Endothelial cell of umbilical vein (primary cell): ENCODE measurements at regions not wholly inside any gene's neighbourhood (a gene's known extent, or its start where the extent isn't known, plus 50 kb on each side); places are given as distances from the start of the nearest gene placed in this dataset.

Experiments
- BruUV-seq: library from RNA; stranded (reverse); fragments of 400-500 nt; replicated peaks from 2 replicates; lab custom pipeline; 2021; lab: Mats Ljungman, UMichigan
- CTCF ChIA-PET: fragments of 300-600, 350-600 bp; sonication (Branson Sonifier 250); formaldehyde crosslinking; loops from one replicate; lab custom pipeline; 2021; ENCODE audit warnings: antibody characterized with exemption, inconsistent platforms; lab: Charles Lee
- POLR2A ChIA-PET: fragments of 300-600, 350-600 bp; sonication (Branson Sonifier 250); formaldehyde crosslinking; loops from one replicate; lab custom pipeline; 2021; ENCODE audit warnings: antibody characterized with exemption, inconsistent platforms; lab: Charles Lee
- DNase-seq: peaks from one replicate; pipeline ENCODE4 v3.0.0-alpha.2; 2011; ENCODE audit warnings: low read depth, low spot score
- FAIRE-seq: peaks from 2 replicates; lab custom pipeline; 2011; peaks lifted over from hg19 to GRCh38; lab: Jason Lieb, UNC
- H2AFZ ChIP-seq: 2 replicates; pipeline ENCODE4 v1.6.0; 2012; ENCODE audit warnings: low read depth, low read length, control low read depth, inconsistent platforms
- H3K27ac ChIP-seq: 2 replicates; pipeline ENCODE4 v1.5.1; 2011; ENCODE audit warnings: low read depth, mild to moderate bottlenecking, control low read depth, low read length, moderate library complexity; ENCODE audit not compliant: insufficient read depth
- H3K27me3 ChIP-seq, 2 experiments: 2 replicates each; pipeline versions ENCODE4 v1.6.0 to v1.6.1; 2011; ENCODE audit warnings: low read length in 2 of 2, mixed read lengths in 1 of 2; ENCODE audit not compliant: control insufficient read depth in 2 of 2, insufficient read depth in 2 of 2
- H3K36me3 ChIP-seq, 2 experiments: 2 replicates in 1 of 2; 3 replicates in 1 of 2; pipeline ENCODE4 v1.5.1; 2011; ENCODE audit warnings: low read length in 2 of 2, mild to moderate bottlenecking in 1 of 2, moderate library complexity in 1 of 2; ENCODE audit not compliant: control insufficient read depth in 2 of 2, insufficient read depth in 2 of 2; ENCODE audit errors: extremely low read depth in 1 of 2
- H3K4me1 ChIP-seq: 3 replicates; pipeline ENCODE4 v1.5.1; 2011; ENCODE audit warnings: mild to moderate bottlenecking, low read length; ENCODE audit not compliant: control insufficient read depth, insufficient read depth; ENCODE audit errors: extremely low read depth
- H3K4me2 ChIP-seq: 2 replicates; pipeline ENCODE4 v1.6.1; 2011; ENCODE audit warnings: low read length, control low read depth, mixed read lengths; ENCODE audit not compliant: insufficient read depth
- H3K4me3 ChIP-seq, 3 experiments: fragments of 200-600 bp in 1 of 3; sonication (generic), shearing (Covaris generic) in 1 of 3; replicated peaks in 1 of 3; 2 replicates each; pipeline ENCODE4 v1.5.1; 2011 to 2016; ENCODE audit warnings: control low read depth in 3 of 3, low read length in 3 of 3, mild to moderate bottlenecking in 2 of 3, inconsistent platforms in 1 of 3, low read depth in 1 of 3, moderate library complexity in 1 of 3; ENCODE audit not compliant: insufficient read depth in 1 of 3
- H3K79me2 ChIP-seq: 2 replicates; pipeline ENCODE4 v1.6.0; 2012; ENCODE audit warnings: low read length, inconsistent platforms; ENCODE audit not compliant: control insufficient read depth, insufficient read depth
- H3K9ac ChIP-seq: replicated peaks from 2 replicates; pipeline ENCODE3; 2011; ENCODE audit warnings: low read length, control low read depth; ENCODE audit not compliant: insufficient read depth; ENCODE audit errors: extremely low read depth
- H3K9me1 ChIP-seq: replicated peaks from 3 replicates; pipeline ENCODE4 v1.6.0; 2011; ENCODE audit warnings: mild to moderate bottlenecking, low read length; ENCODE audit not compliant: control insufficient read depth, insufficient read depth; ENCODE audit errors: extremely low read depth
- H3K9me3 ChIP-seq: replicated peaks from 2 replicates; pipeline ENCODE4 v1.5.1; 2012; ENCODE audit warnings: low read length, inconsistent platforms; ENCODE audit not compliant: control insufficient read depth, insufficient read depth
- H4K20me1 ChIP-seq: replicated peaks from 2 replicates; pipeline ENCODE3; 2011; ENCODE audit warnings: mild to moderate bottlenecking, low read length; ENCODE audit not compliant: control insufficient read depth, insufficient read depth; ENCODE audit errors: extremely low read depth
- EZH2 ChIP-seq: IDR thresholded peaks from 2 replicates; pipeline ENCODE4 v1.6.1; 2012; ENCODE audit warnings: borderline replicate concordance, low read depth, mild to moderate bottlenecking, moderate library complexity, low read length, inconsistent platforms; ENCODE audit not compliant: severe bottlenecking
- FOS ChIP-seq: IDR thresholded peaks from 2 replicates; pipeline ENCODE4 v1.6.1; 2011; ENCODE audit warnings: mild to moderate bottlenecking, low read length, moderate library complexity, borderline replicate concordance; ENCODE audit not compliant: insufficient read depth
- GATA2 ChIP-seq: IDR thresholded peaks from 2 replicates; pipeline ENCODE4 v1.7.0; 2011; ENCODE audit warnings: low read depth, mild to moderate bottlenecking, moderate library complexity, mixed read lengths, low read length; ENCODE audit not compliant: insufficient read length, insufficient read depth
- JUN ChIP-seq: IDR thresholded peaks from 2 replicates; pipeline ENCODE4 v1.6.1; 2011; ENCODE audit warnings: borderline replicate concordance, low read depth; ENCODE audit not compliant: insufficient read length, insufficient read depth
- MAX ChIP-seq: IDR thresholded peaks from 2 replicates; pipeline ENCODE4 v1.6.1; 2011; ENCODE audit not compliant: insufficient read depth, insufficient read length
- MYC ChIP-seq: IDR thresholded peaks from one replicate; pipeline ENCODE4 v1.6.1; 2011; ENCODE audit warnings: mild to moderate bottlenecking, low read depth, low read length
- POLR2A ChIP-seq: IDR thresholded peaks from 2 replicates; pipeline ENCODE4 v1.6.1; 2012; ENCODE audit warnings: low read depth, mild to moderate bottlenecking, control low read depth, low read length
- POLR2AphosphoS5 ChIP-seq: IDR thresholded peaks from 2 replicates; pipeline ENCODE4 v1.6.1; 2012; ENCODE audit warnings: low read depth, mild to moderate bottlenecking, control low read depth, low read length, moderate library complexity; ENCODE audit not compliant: insufficient read depth
- dilution Hi-C: fragments of 300-500 bp; cut with MboI; formaldehyde crosslinking; loops from one replicate; pipeline ENCODE4 v1.15.0; 2019; ENCODE audit warnings: low sequenced_read_pairs; ENCODE audit not compliant: extremely low pct_ligation_motif_present
- intact Hi-C: fragments of 100-400 bp; cut with micrococcal nuclease; formaldehyde crosslinking; loops from one replicate; pipeline ENCODE4 v1.10.0; 2022

GRCh38 chr11:71322861-71323582 lies 70.6 kb upstream of the SHANK2 start:
- Histone ChIP-seq H3K27ac (no peak overlapping the region), H2AFZ (no peak overlapping the region), H4K20me1 (no peaks in the 10 kb centered on the region), H3K9me1 (no peaks in the 10 kb centered on the region), H3K9ac (no peak overlapping the region), H3K4me1 (no peaks in the 10 kb centered on the region), H3K79me2 (no peaks in the 10 kb centered on the region), H3K27me3 (no peaks in the 10 kb centered on the region), H3K9me3 (peaks cover 5% of the 10 kb centered on the region), H3K4me2 (no peak overlapping the region), H3K4me3 (no peak overlapping the region), H3K36me3 (no peaks in the 10 kb centered on the region)
- no peak for TF ChIP-seq FOS
- no TSS peak for BruUV-seq
- DNase-seq (no peak), FAIRE-seq (no peak)
- intact Hi-C loops (no loop called here), dilution Hi-C loops (no loop called here)
- ChIA-PET POLR2A (no interaction called here), CTCF (no interaction called here)

GRCh38 chr11:71322192-71322735 lies 69.9 kb upstream of the SHANK2 start:
- H3K4me1 ChIP-seq = no peaks in the 10 kb centered on the region
- no peak overlapping the region for H3K27ac ChIP-seq
- H3K9ac ChIP-seq = no peak overlapping the region
- FAIRE-seq (no peak), DNase-seq (no peak)
- CTCF ChIA-PET = no interaction called here
- H3K27me3 ChIP-seq = no peaks in the 10 kb centered on the region
- no peak overlapping the region for H2AFZ ChIP-seq
- peaks cover 5% of the 10 kb centered on the region for H3K9me3 ChIP-seq
- intact Hi-C loops (no loop called here), dilution Hi-C loops (no loop called here)
- BruUV-seq = no TSS peak
- POLR2A ChIA-PET = no interaction called here
- no peaks in the 10 kb centered on the region for H3K9me1 ChIP-seq
- no peak for TF ChIP-seq POLR2AphosphoS5
- no peak for TF ChIP-seq JUN
- TF ChIP-seq MYC = no peak
- TF ChIP-seq MAX = no peak
- TF ChIP-seq EZH2 = no peak
- TF ChIP-seq FOS = no peak
- TF ChIP-seq GATA2 = no peak
- TF ChIP-seq POLR2A = no peak
- no peak overlapping the region for H3K4me2 ChIP-seq
- H3K4me3 ChIP-seq = no peak overlapping the region
- no peaks in the 10 kb centered on the region for H3K79me2 ChIP-seq
- H3K36me3 ChIP-seq = no peaks in the 10 kb centered on the region
- no peaks in the 10 kb centered on the region for H4K20me1 ChIP-seq
